T follicular helper cell (primary cell): ENCODE measurements at regions not wholly inside any gene's neighbourhood (a gene's known extent, or its start where the extent isn't known, plus 50 kb on each side); places are given as distances from the start of the nearest gene placed in this dataset.

Experiments used
- DNase-seq: peaks from one replicate; pipeline ENCODE4 v3.0.0-alpha.2; 2020; ENCODE audit warnings: low read depth

- DNase-seq: no peak
Observed at GRCh38 chr19:27635401-27635800, 1577.5 kb downstream of the UQCRFS1 start.

DNA sequence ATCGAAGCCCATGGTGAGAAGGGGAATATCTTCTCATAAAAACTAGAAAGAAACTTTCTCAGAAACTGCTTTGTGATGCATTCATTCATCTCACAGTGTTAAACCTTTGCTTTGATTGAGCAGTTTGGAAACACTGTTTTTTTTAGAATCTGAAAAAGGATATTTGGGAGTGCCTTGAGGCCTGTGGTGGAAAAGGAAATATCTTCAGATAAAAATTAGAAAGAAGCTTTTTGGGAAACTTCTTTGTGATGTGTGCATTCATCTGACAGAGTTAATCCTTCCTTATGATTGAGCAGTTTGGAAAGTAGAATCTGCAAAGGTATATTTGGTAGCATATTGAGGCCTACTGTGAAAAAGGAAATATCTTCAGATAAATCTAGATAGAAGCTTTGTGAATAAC is 1594.9 kb downstream of the UQCRFS1 start:
- DNase-seq: no peak

- DNase-seq: no peak
Observed at GRCh38 chr19:27580906-27581305, 1632.0 kb downstream of the UQCRFS1 start.
